ENCODE measurements at regions not wholly inside any gene's neighbourhood (a gene's known extent, or its start where the extent isn't known, plus 50 kb on each side); places are given as distances from the start of the nearest gene placed in this dataset.

- Histone ChIP-seq H3K27ac (no peak overlapping the region), H3K4me3 (no peak overlapping the region), H3K36me3 (no peaks in the 10 kb centered on the region), H3K4me1 (replicated peaks) (peaks cover 2% of the 10 kb centered on the region), H3K9me3 (no peaks in the 10 kb centered on the region), H3K27me3 (replicated peaks; ENCODE audit: insufficient read depth) (no peaks in the 10 kb centered on the region)
- 48% methylated on average over 3 of the region's 3 CpGs for WGBS
- TF ChIP-seq POLR2A (IDR thresholded peaks at IDR 0.05) (no peak), CTCF (IDR thresholded peaks at IDR 0.05) (no peak), POLR2AphosphoS5 (IDR thresholded peaks at IDR 0.05) (no peak)
- DNase-seq (ENCODE audit: low spot score): no peak
- intact Hi-C loops (cut with DNase I): loop anchor here (10.0 kb wide), 2 partner anchors 330 to 480 kb away; no protein-coding TSS in a partner anchor
Measured at GRCh38 chr3:194775266-194775665, 89.6 kb downstream of the FAM43A start.

GRCh38 chr3:194775731-194776130, 90.0 kb downstream of the FAM43A start:
- intact Hi-C loops (cut with DNase I): loop anchor here (10.0 kb wide), 2 partner anchors 329 to 479 kb away; no protein-coding TSS in a partner anchor
- TF ChIP-seq POLR2AphosphoS5 (IDR thresholded peaks at IDR 0.05) (no peak), CTCF (IDR thresholded peaks at IDR 0.05) (no peak), POLR2A (IDR thresholded peaks at IDR 0.05) (no peak)
- Histone ChIP-seq H3K27me3 (replicated peaks; ENCODE audit: insufficient read depth) (no peaks in the 10 kb centered on the region), H3K9me3 (no peaks in the 10 kb centered on the region), H3K27ac (no peak overlapping the region), H3K4me1 (replicated peaks) (peaks cover 2% of the 10 kb centered on the region), H3K36me3 (no peaks in the 10 kb centered on the region), H3K4me3 (no peak overlapping the region)
- 56% methylated on average over 3 of the region's 3 CpGs for WGBS
- no peak for DNase-seq (ENCODE audit: low spot score)

- Histone ChIP-seq H3K27ac (no peak overlapping the region), H3K36me3 (no peaks in the 10 kb centered on the region), H3K27me3 (replicated peaks; ENCODE audit: insufficient read depth) (no peaks in the 10 kb centered on the region), H3K9me3 (no peaks in the 10 kb centered on the region), H3K4me3 (no peak overlapping the region), H3K4me1 (replicated peaks) (no peaks in the 10 kb centered on the region)
- intact Hi-C loops (cut with DNase I): loop anchor here (10.0 kb wide), 2 partner anchors 327 to 477 kb away; no protein-coding TSS in a partner anchor
- DNase-seq (ENCODE audit: low spot score): no peak
- TF ChIP-seq POLR2AphosphoS5 (IDR thresholded peaks at IDR 0.05) (no peak), POLR2A (IDR thresholded peaks at IDR 0.05) (no peak), CTCF (IDR thresholded peaks at IDR 0.05) (no peak)
- WGBS: 64% methylated on average over 5 of the region's 5 CpGs
Measured at GRCh38 chr3:194777729-194778128, 92.0 kb downstream of the FAM43A start.

- intact Hi-C loops (cut with DNase I): loop anchor here (10.0 kb wide), 2 partner anchors 325 to 475 kb away; no protein-coding TSS in a partner anchor
- Histone ChIP-seq H3K9me3 (no peaks in the 10 kb centered on the region), H3K27me3 (replicated peaks; ENCODE audit: insufficient read depth) (no peaks in the 10 kb centered on the region), H3K27ac (no peak overlapping the region), H3K36me3 (no peaks in the 10 kb centered on the region), H3K4me3 (no peak overlapping the region), H3K4me1 (replicated peaks) (no peaks in the 10 kb centered on the region)
- 64% methylated on average over 4 of the region's 4 CpGs for WGBS
- DNase-seq (ENCODE audit: low spot score): no peak
- TF ChIP-seq POLR2AphosphoS5 (IDR thresholded peaks at IDR 0.05): no peak
- TF ChIP-seq CTCF (IDR thresholded peaks at IDR 0.05): no peak
- no peak for TF ChIP-seq POLR2A (IDR thresholded peaks at IDR 0.05)
Measured at GRCh38 chr3:194779729-194780224, 94.1 kb downstream of the FAM43A start.

GRCh38 chr3:194780706-194781105, 95.0 kb downstream of the FAM43A start:
- H3K4me3 ChIP-seq: no peak overlapping the region
- WGBS: 94% methylated on average over 5 of the region's 5 CpGs
- TF ChIP-seq POLR2A (IDR thresholded peaks at IDR 0.05) (no peak), CTCF (IDR thresholded peaks at IDR 0.05) (no peak), POLR2AphosphoS5 (IDR thresholded peaks at IDR 0.05) (no peak)
- no peak overlapping the region for H3K27ac ChIP-seq
- intact Hi-C loops (cut with DNase I): no loop called here
- DNase-seq (ENCODE audit: low spot score): no peak
- H3K4me1 ChIP-seq (replicated peaks): no peaks in the 10 kb centered on the region
- no peaks in the 10 kb centered on the region for H3K27me3 ChIP-seq (replicated peaks; ENCODE audit: insufficient read depth)
- H3K9me3 ChIP-seq: no peaks in the 10 kb centered on the region
- no peaks in the 10 kb centered on the region for H3K36me3 ChIP-seq

Data from prostate gland (tissue), 2 donors.